ENCODE measurements at regions not wholly inside any gene's neighbourhood (a gene's known extent, or its start where the extent isn't known, plus 50 kb on each side); places are given as distances from the start of the nearest gene placed in this dataset.
"Not testable (repeated sequence)": the region's sequence is repeated elsewhere in the genome, so short reads cannot be mapped to it uniquely, and the experiment has no call there.

- H3K4me3 Mint-ChIP-seq = no peak overlapping the region
- H3K36me3 Mint-ChIP-seq = peaks cover 0 to 3% (median 0%) of the 10 kb centered on the region in 5 donors
- no peak overlapping the region for H3K27ac Mint-ChIP-seq
- ATAC-seq (no peak), DNase-seq (no peak)
- ChIA-PET CTCF (no interaction called here), POLR2A (interaction anchor here (0.7 kb wide), 1 partner anchor 39 kb away, joined by 3 read pairs; no protein-coding TSS in a partner anchor)
- no peaks in the 10 kb centered on the region for H3K4me1 Mint-ChIP-seq
- no peaks in the 10 kb centered on the region for H3K27me3 ChIP-seq (ENCODE audit: control insufficient read depth in 2 of 2, insufficient read depth in 2 of 2, low read length in 2 of 2)
- H3K4me1 ChIP-seq (ENCODE audit: control insufficient read depth in 2 of 2, insufficient read depth in 2 of 2, low read length in 2 of 2) = no peaks in the 10 kb centered on the region
- H3K4me3 ChIP-seq (ENCODE audit: low read length) = no peak overlapping the region
- H3K36me3 ChIP-seq (ENCODE audit: control insufficient read depth in 2 of 3, insufficient read depth in 3 of 3, low read length in 3 of 3) = no peaks in the 10 kb centered on the region
- peaks cover 0 to 3% (median 0%) of the 10 kb centered on the region in 3 experiments for H3K9me3 ChIP-seq (ENCODE audit: control insufficient read depth in 2 of 3, low read length in 3 of 3)
- H3K27me3 Mint-ChIP-seq = no peaks in the 10 kb centered on the region
- peaks cover 0 to 30% (median 4%) of the 10 kb centered on the region in 11 donors for H3K9me3 Mint-ChIP-seq
- H3K27ac ChIP-seq (ENCODE audit: low read depth, low read length) = no peak overlapping the region
- intact Hi-C loops (cut with micrococcal nuclease) = no loop called here
These were observed 538.7 kb downstream of the HAPSTR1 start for GRCh38 chr16:9630119-9630518.

DNA sequence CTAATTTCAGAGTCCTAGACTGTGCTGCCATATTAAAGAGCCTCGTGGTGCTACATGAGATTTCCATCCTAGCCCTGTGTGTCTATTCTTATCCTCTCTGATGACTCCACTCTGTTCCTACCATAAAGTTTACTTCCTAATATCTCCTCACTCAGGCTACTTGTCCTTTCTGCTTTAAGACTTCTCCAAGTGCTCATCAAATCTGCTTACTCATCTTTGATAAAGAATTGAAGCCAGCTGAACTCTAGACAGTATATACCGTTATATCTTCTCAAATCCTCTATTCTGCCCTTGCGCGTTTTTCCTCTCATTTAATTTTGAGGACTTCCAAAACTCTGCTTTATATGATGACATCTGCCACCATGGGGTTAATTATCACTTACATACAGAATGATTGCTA lies 539.5 kb downstream of the HAPSTR1 start:
- H3K27ac Mint-ChIP-seq = no peak overlapping the region
- Histone ChIP-seq H3K4me3 (ENCODE audit: low read length) (no peak overlapping the region), H3K4me1 (ENCODE audit: control insufficient read depth in 2 of 2, insufficient read depth in 2 of 2, low read length in 2 of 2) (no peaks in the 10 kb centered on the region), H3K9me3 (ENCODE audit: control insufficient read depth in 2 of 3, low read length in 3 of 3) (peaks cover 0 to 3% (median 0%) of the 10 kb centered on the region in 3 experiments), H3K27me3 (ENCODE audit: control insufficient read depth in 2 of 2, insufficient read depth in 2 of 2, low read length in 2 of 2) (no peaks in the 10 kb centered on the region), H3K36me3 (ENCODE audit: control insufficient read depth in 2 of 3, insufficient read depth in 3 of 3, low read length in 3 of 3) (no peaks in the 10 kb centered on the region), H3K27ac (ENCODE audit: low read depth, low read length) (no peak overlapping the region)
- H3K4me1 Mint-ChIP-seq = no peaks in the 10 kb centered on the region
- H3K4me3 Mint-ChIP-seq = no peak overlapping the region
- intact Hi-C loops (cut with micrococcal nuclease) = no loop called here
- ChIA-PET CTCF (no interaction called here), POLR2A (no interaction called here)
- H3K36me3 Mint-ChIP-seq = peaks cover 0 to 3% (median 0%) of the 10 kb centered on the region in 5 donors
- H3K27me3 Mint-ChIP-seq = no peaks in the 10 kb centered on the region
- ATAC-seq (no peak), DNase-seq (no peak)
- H3K9me3 Mint-ChIP-seq = peaks cover 0 to 30% (median 4%) of the 10 kb centered on the region in 11 donors

DNA sequence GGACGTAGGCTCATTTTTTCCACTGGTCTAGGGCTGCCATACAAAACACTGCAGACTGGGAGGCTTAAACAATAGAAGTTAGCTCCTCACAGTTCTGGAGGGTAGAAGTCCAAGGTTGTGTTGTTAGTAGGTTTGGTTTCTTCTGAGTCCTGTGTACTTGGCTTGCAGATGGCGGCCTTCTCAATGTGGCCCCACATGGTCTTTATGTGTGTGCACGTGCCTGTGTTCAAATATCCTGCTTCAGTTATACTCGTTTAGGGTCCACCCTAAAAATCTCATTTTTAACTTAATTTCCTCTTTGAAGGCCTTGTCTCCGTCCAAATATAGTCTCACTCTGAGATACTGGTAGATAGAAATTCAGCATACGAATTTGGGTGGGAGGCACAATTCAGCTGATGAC lies 542.4 kb downstream of the HAPSTR1 start:
- H3K4me1 Mint-ChIP-seq = no peaks in the 10 kb centered on the region
- DNase-seq (no peak), ATAC-seq (no peak)
- Histone ChIP-seq H3K36me3 (ENCODE audit: control insufficient read depth in 2 of 3, insufficient read depth in 3 of 3, low read length in 3 of 3) (no peaks in the 10 kb centered on the region), H3K4me1 (ENCODE audit: control insufficient read depth in 2 of 2, insufficient read depth in 2 of 2, low read length in 2 of 2) (no peaks in the 10 kb centered on the region), H3K9me3 (ENCODE audit: control insufficient read depth in 2 of 3, low read length in 3 of 3) (peaks cover 0 to 3% (median 0%) of the 10 kb centered on the region in 3 experiments), H3K27ac (ENCODE audit: low read depth, low read length) (no peak overlapping the region), H3K4me3 (ENCODE audit: low read length) (no peak overlapping the region), H3K27me3 (ENCODE audit: control insufficient read depth in 2 of 2, insufficient read depth in 2 of 2, low read length in 2 of 2) (no peaks in the 10 kb centered on the region)
- ChIA-PET POLR2A (no interaction called here), CTCF (no interaction called here)
- H3K4me3 Mint-ChIP-seq = no peak overlapping the region
- intact Hi-C loops (cut with micrococcal nuclease) = no loop called here
- H3K27me3 Mint-ChIP-seq = no peaks in the 10 kb centered on the region
- H3K9me3 Mint-ChIP-seq = peaks cover 0 to 27% (median 4%) of the 10 kb centered on the region in 11 donors
- H3K27ac Mint-ChIP-seq = no peak overlapping the region
- peaks cover 0 to 3% (median 0%) of the 10 kb centered on the region in 5 donors for H3K36me3 Mint-ChIP-seq

GRCh38 chr16:9635150-9635720 lies 543.8 kb downstream of the HAPSTR1 start:
- not testable (repeated sequence) for H3K4me1 Mint-ChIP-seq

DNA sequence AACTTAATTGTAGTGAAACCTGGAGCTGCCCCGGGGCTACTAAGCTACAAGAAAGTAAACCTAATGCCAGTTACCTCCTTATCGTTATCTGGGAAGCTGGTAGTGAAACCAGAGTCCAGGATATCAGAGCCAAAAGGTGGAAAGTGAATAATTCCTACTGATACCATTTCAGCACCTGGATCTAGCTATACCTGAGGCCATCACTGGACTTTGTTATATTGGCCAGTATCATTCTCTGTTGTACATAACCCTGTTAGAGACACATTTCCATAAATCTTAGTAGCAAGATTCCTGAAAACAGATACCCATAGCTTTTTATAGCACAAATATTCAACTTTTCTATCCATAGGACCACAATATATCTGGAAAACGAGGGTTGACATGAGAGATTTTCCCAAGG lies 538.0 kb downstream of the GRIN2A start:
- CTCF ChIA-PET = no interaction called here
- no peaks in the 10 kb centered on the region for H3K36me3 Mint-ChIP-seq

More at GRCh38 chr16:9635150-9635720, 543.8 kb downstream of the HAPSTR1 start:
- intact Hi-C loops (cut with micrococcal nuclease); DNase-seq; H3K27me3 Mint-ChIP-seq; H3K4me3 ChIP-seq (ENCODE audit: low read length); H3K9me3 ChIP-seq (ENCODE audit: control insufficient read depth in 2 of 3, low read length in 3 of 3); H3K36me3 ChIP-seq (ENCODE audit: control insufficient read depth in 2 of 3, insufficient read depth in 3 of 3, low read length in 3 of 3); H3K27ac Mint-ChIP-seq; POLR2A ChIA-PET; H3K4me3 Mint-ChIP-seq; H3K4me1 ChIP-seq (ENCODE audit: control insufficient read depth in 2 of 2, insufficient read depth in 2 of 2, low read length in 2 of 2); H3K27me3 ChIP-seq (ENCODE audit: control insufficient read depth in 2 of 2, insufficient read depth in 2 of 2, low read length in 2 of 2); H3K36me3 Mint-ChIP-seq; H3K27ac ChIP-seq (ENCODE audit: low read depth, low read length); ATAC-seq; CTCF ChIA-PET: not testable (repeated sequence)
- peaks cover 0 to 27% (median 6%) of the 10 kb centered on the region in 11 donors for H3K9me3 Mint-ChIP-seq

GRCh38 chr16:9645911-9646310 lies 536.3 kb downstream of the GRIN2A start:
- DNase-seq (no peak), ATAC-seq (no peak)
- POLR2A ChIA-PET = no interaction called here
- no peaks in the 10 kb centered on the region for H3K27me3 ChIP-seq (ENCODE audit: control insufficient read depth in 2 of 2, insufficient read depth in 2 of 2, low read length in 2 of 2)
- no peak overlapping the region for H3K4me3 ChIP-seq (ENCODE audit: low read length)
- CTCF ChIA-PET = no interaction called here
- Mint-ChIP-seq H3K36me3 (no peaks in the 10 kb centered on the region), H3K4me3 (no peak overlapping the region), H3K27me3 (peaks cover 0 to 15% (median 12%) of the 10 kb centered on the region in 5 donors), H3K27ac (no peak overlapping the region), H3K4me1 (no peaks in the 10 kb centered on the region), H3K9me3 (peaks cover 0 to 10% (median 0%) of the 10 kb centered on the region in 11 donors)
- no peaks in the 10 kb centered on the region for H3K4me1 ChIP-seq (ENCODE audit: control insufficient read depth in 2 of 2, insufficient read depth in 2 of 2, low read length in 2 of 2)
- no peak overlapping the region for H3K27ac ChIP-seq (ENCODE audit: low read depth, low read length)
- no peaks in the 10 kb centered on the region for H3K36me3 ChIP-seq (ENCODE audit: control insufficient read depth in 2 of 3, insufficient read depth in 3 of 3, low read length in 3 of 3)
- intact Hi-C loops (cut with micrococcal nuclease) = no loop called here
- H3K9me3 ChIP-seq (ENCODE audit: control insufficient read depth in 2 of 3, low read length in 3 of 3) = no peaks in the 10 kb centered on the region

More for the DNA sequence above, 538.0 kb downstream of the GRIN2A start:
- Histone ChIP-seq H3K9me3 (ENCODE audit: control insufficient read depth in 2 of 3, low read length in 3 of 3) (no peaks in the 10 kb centered on the region), H3K36me3 (ENCODE audit: control insufficient read depth in 2 of 3, insufficient read depth in 3 of 3, low read length in 3 of 3) (no peaks in the 10 kb centered on the region), H3K4me1 (ENCODE audit: control insufficient read depth in 2 of 2, insufficient read depth in 2 of 2, low read length in 2 of 2) (no peaks in the 10 kb centered on the region), H3K4me3 (ENCODE audit: low read length) (no peak overlapping the region), H3K27ac (ENCODE audit: low read depth, low read length) (no peak overlapping the region), H3K27me3 (ENCODE audit: control insufficient read depth in 2 of 2, insufficient read depth in 2 of 2, low read length in 2 of 2) (no peaks in the 10 kb centered on the region)
- POLR2A ChIA-PET = no interaction called here
- intact Hi-C loops (cut with micrococcal nuclease) = no loop called here
- peaks cover 0 to 11% (median 0%) of the 10 kb centered on the region in 11 donors for H3K9me3 Mint-ChIP-seq
- no peaks in the 10 kb centered on the region for H3K4me1 Mint-ChIP-seq
- no peak overlapping the region for H3K27ac Mint-ChIP-seq
- ATAC-seq (no peak), DNase-seq (no peak)
- no peak overlapping the region for H3K4me3 Mint-ChIP-seq
- H3K27me3 Mint-ChIP-seq = peaks cover 0 to 15% (median 12%) of the 10 kb centered on the region in 5 donors

DNA sequence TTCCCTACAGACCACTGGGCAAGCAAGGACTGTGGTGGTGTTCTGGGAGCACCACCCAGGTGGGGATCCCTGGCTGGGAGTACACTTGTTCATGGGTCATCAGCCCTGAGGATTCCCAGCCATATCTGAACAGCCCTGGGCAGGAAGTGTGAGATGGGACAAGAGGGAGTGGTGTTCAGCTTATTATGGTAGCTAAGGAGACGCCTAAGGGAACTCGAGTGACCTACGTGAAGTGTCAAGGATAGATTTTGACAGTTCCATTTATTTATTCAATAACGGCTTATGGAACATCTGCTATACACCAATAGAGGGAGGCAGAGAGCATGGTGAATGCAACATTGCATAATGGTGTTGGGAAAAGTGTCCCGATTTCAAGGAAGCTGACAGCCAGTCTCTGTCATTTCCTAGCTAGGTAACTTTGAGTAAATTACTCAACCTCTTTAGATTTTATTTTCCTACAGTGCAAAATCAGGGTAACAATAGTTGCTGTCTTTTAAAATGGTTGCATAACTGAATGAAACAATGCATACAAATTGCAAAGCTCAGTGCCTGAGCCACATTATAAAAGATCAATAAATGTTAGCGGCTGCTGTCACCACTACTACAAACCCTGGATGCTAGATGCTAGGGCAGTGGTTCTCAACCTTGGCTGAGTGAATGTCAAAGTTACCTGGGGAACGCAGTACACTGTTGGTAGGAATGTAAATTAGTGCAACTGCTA lies 534.1 kb downstream of the GRIN2A start:
- no peak for DNase-seq
- H3K4me1 Mint-ChIP-seq = no peaks in the 10 kb centered on the region
- no peak overlapping the region for H3K27ac ChIP-seq (ENCODE audit: low read depth, low read length)
- H3K27me3 ChIP-seq (ENCODE audit: control insufficient read depth in 2 of 2, insufficient read depth in 2 of 2, low read length in 2 of 2) = no peaks in the 10 kb centered on the region
- H3K9me3 Mint-ChIP-seq = peaks cover 0 to 16% (median 0%) of the 10 kb centered on the region in 11 donors
- H3K9me3 ChIP-seq (ENCODE audit: control insufficient read depth in 2 of 3, low read length in 3 of 3) = no peaks in the 10 kb centered on the region
- peaks cover 0 to 15% (median 15%) of the 10 kb centered on the region in 5 donors for H3K27me3 Mint-ChIP-seq
- H3K4me3 ChIP-seq (ENCODE audit: low read length) = no peak overlapping the region
- no peak overlapping the region for H3K27ac Mint-ChIP-seq
- ATAC-seq = no peak
- H3K36me3 Mint-ChIP-seq = no peaks in the 10 kb centered on the region
- no peak overlapping the region for H3K4me3 Mint-ChIP-seq
- CTCF ChIA-PET = no interaction called here
- POLR2A ChIA-PET = no interaction called here
- no peaks in the 10 kb centered on the region for H3K4me1 ChIP-seq (ENCODE audit: control insufficient read depth in 2 of 2, insufficient read depth in 2 of 2, low read length in 2 of 2)
- intact Hi-C loops (cut with micrococcal nuclease) = no loop called here
- no peaks in the 10 kb centered on the region for H3K36me3 ChIP-seq (ENCODE audit: control insufficient read depth in 2 of 3, insufficient read depth in 3 of 3, low read length in 3 of 3)
